Posterior vena cava (tissue), 2 donors: ENCODE measurements at regions not wholly inside any gene's neighbourhood (a gene's known extent, or its start where the extent isn't known, plus 50 kb on each side); places are given as distances from the start of the nearest gene placed in this dataset.

Source experiments
- DNase-seq: peaks from one replicate; pipeline ENCODE4 v3.0.0-alpha.2; 2020; ENCODE audit warnings: low spot score
- intact Hi-C, 2 donors: fragments of 100-400 bp; cut with DNase I; formaldehyde crosslinking; loops; one replicate each; pipeline versions ENCODE4 v1.14.1 to v1.14.2; 2022 to 2023
- donor health status: DM: yes; HTN: yes; CAD: no.
- donor health status: DM: yes; HTN: yes; CAD: no.

DNA sequence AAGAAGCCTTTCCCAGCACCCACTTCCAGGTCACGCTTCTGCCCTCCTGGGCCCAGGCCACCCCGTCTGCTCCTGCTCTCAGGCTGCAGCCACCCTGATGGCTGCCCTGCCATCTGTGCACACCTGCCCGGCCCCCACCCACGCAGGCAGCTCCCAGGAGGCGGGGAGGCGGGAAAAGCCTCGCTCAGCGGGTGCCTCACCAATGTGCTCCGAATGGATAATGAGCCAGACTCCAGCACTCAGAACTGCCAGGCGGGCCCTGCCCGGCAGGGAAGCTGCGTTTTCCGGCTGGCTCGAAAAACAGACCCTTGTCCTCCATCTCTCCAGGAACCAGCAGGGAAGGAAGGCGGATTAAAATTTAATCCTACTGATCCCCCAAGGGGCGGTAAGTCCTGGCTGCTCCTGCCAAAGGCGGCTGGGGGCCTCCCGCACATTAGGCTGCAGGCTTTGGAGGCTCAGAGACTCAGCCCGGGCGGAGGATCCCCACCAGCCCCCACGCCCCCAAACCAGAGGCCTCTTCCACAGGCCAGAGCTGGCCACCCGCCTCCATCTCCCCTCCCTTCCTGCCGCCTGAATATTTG is 104.0 kb downstream of the NCOR2 start:
- intact Hi-C loops, result no loop called here
- no peak for DNase-seq

DNA sequence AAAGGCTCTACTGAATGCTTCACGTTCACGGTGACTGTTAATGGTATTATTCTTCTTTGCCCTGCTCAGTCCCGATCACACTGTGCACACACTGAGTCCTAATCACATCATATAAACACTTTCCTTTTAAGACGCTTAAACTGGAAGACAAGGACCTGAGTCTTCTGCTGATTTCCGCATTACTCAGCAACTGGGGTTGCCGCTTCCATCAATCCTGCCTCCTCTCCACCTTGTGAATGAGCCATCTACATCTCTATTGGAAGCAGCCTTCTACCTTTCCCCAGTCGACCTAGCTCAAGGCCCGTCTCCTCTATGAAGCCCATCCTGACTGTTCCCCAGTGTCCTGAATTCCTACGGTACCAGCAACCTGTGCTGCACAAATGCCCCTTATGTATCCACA is 104.7 kb downstream of the NCOR2 start:
- no peak for DNase-seq
- intact Hi-C loops, result no loop called here

DNA sequence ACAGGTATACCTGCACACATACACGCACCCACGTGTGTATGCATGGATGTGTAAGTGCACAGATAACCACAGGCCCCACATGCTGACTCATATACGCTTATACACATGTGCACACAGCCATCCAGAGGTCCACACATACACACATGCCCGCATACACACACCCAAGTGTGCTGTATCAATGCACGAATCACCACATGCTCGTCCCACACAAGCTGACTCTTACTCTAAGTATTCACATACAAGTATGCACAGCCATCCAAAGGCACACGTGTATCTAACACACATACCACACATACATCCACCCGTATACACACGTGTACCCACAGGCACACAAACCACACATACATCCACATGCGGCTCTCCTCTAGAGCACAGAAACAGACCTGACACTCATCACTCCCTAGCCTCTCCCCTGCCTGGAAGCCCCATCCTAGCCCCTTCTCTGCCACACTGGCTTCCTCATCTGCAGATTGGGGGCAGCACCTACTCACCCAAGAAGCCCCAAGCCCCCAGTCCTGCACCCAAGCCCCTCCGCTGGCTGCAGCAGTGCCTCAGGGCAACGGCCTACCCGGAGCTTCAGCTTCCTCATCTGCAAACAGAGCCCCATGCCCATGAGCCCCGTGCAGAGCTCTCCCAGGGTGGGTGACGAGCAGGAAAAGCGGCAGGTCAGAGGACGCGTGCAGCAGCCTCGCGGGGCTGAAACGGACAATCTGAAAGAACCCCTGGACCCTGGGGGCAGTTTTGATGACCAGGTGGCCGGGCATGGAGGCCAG is 105.4 kb downstream of the NCOR2 start:
- no peak for DNase-seq
- intact Hi-C loops, result no loop called here

DNA sequence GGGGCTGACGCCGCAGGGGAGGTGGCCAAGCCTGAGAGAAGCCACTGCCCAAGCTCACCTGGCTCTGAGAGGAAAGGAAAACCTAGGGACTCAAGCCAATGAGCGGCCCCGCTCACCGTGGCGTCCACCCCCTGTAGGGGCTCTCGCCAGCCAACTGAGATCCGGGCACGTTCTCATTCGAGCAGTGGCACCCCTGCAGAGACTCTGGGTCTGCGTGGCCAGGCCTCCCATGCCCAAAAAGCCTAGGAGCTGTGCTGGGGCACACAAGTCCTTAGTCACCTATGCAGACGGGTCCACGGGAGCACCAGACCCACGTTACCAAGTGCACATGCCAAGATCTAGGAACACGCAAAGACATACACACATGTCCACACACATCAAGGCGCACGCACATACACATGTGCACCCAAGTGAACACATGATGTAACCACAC is 106.2 kb downstream of the NCOR2 start:
- intact Hi-C loops, result no loop called here

GRCh38 chr12:124460771-124461170 is 106.6 kb downstream of the NCOR2 start:
- no peak for DNase-seq

More for the DNA sequence above, 106.2 kb downstream of the NCOR2 start:
- DNase-seq, result no peak

DNA sequence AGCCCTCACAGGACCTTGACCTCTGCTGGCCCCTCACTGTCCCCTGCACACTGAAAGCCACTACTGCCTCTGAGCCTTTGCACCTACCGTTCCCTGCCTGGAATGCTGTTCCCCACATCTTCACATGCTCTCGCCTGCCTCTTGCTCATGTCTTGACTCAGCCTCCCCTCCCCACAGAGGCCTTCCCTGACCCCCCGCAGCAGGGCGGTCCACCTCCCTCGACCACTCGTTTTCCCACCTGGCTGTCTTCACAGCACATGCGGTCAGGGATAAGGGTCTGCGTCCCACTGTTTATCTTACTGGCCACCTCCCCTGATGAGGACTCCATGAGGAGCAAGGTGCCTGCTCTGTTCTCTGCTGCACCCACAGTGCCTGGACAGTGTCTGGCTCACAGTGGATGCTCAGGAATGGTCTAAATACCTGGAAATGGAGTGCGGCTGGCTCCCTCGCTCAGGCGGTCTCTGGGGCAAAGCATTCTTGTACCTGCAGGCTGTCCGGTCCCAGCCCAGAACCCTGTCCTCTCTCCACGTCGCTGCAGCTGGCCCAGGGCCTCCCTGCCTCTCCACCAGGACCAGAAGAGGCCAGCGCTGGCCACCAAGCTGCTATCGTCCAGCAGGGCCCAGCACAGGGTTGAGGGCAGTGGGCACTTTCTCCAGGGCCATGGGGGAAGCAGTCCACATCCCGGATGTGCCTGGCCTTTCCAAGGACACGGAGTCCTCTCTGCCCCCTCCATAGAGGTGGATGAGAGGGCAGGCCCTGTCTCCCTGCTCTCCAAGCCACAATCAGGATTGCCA is 107.4 kb downstream of the NCOR2 start:
- no peak for DNase-seq
- intact Hi-C loops, result loop anchor here in 1 of 2 donors (5.0 kb wide), 1 partner anchor 57 kb away; no protein-coding TSS in a partner anchor

More at GRCh38 chr12:124460771-124461170, 106.6 kb downstream of the NCOR2 start:
- intact Hi-C loops, result no loop called here

GRCh38 chr12:124458992-124459851 is 108.2 kb downstream of the NCOR2 start:
- intact Hi-C loops, result loop anchor here in 1 of 2 donors (5.0 kb wide), 1 partner anchor 58 kb away; no protein-coding TSS in a partner anchor
- DNase-seq, result no peak

- intact Hi-C loops, result loop anchor here in 1 of 2 donors (5.0 kb wide), 1 partner anchor 59 kb away; no protein-coding TSS in a partner anchor
- no peak for DNase-seq
These were observed 109.0 kb downstream of the NCOR2 start for GRCh38 chr12:124458220-124458991.

DNA sequence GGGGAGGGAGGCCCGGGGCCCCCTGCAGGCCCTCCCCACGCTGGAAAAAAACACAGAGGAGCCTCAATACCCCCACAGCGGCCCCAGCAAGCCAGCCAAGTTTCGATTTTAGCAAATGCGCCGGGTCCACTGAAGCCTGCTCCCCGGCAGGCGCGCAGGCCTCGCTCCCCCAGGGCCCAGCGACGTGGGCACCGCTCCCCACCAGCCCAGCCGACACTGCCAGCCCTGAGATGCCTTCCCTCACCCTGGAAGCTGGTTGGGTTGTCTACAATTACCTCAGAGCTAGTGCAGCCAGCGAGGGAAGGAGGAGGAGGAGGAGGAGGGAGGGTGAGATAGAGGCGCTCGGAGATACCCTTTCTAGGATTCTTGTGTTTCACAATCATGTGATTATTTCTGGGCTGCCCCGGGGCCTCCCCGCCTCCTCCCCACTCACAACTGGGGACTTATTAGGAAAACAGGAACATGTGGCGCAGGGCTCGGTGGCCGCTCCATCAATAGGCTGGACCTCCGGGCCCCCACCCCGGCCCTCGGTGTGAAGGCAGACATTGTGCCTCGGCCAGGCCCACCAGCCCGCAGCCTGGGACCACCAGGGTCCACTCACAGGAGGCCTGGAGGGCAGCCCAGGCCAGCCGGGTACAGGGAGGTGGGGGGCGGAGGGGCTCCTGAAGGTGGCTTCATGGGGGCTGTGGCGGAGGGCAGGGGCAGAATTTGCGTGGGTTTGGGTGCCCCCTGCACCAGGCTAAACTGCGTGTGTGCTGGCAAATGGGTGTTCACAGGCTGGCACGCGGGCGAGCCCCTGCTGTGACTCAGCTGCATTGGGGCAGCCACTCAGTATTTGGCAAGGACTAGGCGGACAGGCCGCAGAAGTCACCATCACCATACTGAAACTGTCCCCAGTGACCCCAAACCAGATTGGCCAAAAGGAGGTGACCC is 109.9 kb downstream of the NCOR2 start:
- intact Hi-C loops, result loop anchor here in 1 of 2 donors (5.0 kb wide), 1 partner anchor 60 kb away; no protein-coding TSS in a partner anchor
- DNase-seq, result peak; percentile 94

DNA sequence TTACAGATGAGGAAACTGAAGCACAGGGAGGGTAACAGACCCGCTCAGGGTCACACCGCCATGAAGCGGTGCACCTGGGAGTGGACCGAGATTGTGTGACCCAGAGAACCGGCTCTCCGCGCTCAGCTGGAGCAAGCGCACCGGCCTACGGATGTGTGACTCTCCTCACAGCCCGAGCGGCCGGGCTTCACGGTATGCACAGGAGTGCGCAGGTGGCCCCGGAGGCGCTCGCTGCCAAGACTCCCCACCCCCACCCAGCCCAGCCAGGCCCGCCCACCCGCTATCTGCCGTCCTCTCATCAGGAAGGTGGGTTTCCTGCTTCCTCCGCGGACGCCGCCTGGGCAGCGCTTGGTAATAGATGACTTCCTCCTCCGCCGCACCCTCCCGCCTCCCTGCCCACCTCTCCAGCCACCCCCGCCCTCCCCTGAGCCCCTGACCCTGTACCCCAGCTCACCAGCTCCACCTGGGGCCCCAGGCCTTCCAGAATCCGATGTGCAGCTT is 110.7 kb downstream of the NCOR2 start:
- DNase-seq, result no peak
- intact Hi-C loops, result loop anchor here in 1 of 2 donors (5.0 kb wide), 1 partner anchor 61 kb away; no protein-coding TSS in a partner anchor

GRCh38 chr12:124456133-124456651 is 111.2 kb downstream of the NCOR2 start:
- DNase-seq, result no peak
- intact Hi-C loops, result loop anchor here in 1 of 2 donors (5.0 kb wide), 1 partner anchor 61 kb away; no protein-coding TSS in a partner anchor

- intact Hi-C loops, result loop anchor here (2.0 to 5.0 kb wide), 2 partner anchors 15 to 62 kb away; no protein-coding TSS in a partner anchor
- no peak for DNase-seq
These were observed 112.1 kb downstream of the NCOR2 start for GRCh38 chr12:124455336-124455735.

- no peak for DNase-seq
- intact Hi-C loops, result loop anchor here (2.0 to 5.0 kb wide), 2 partner anchors 14 to 63 kb away; no protein-coding TSS in a partner anchor
These were observed 112.7 kb downstream of the NCOR2 start for GRCh38 chr12:124454735-124455134.

DNA sequence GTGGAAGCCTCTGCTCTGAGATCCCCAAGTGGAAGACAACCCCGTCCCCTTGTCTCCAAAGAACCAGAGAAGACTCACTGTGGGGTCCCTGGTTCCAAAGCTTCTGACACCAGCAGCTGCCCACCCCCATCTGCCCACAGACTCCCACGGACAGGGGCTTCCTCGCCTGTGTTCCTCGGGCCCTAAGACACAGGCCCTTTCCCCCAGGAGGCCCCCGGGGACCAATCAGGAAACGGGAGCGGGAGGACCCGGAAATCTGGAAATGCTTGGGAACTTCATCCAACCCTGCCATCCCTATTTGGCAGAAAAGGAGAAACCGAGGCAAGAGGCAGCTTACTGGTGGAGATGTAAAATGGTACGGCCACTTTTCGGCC is 113.1 kb downstream of the NCOR2 start:
- DNase-seq, result no peak
- intact Hi-C loops, result loop anchor here in 1 of 2 donors (2.0 kb wide), 1 partner anchor 14 kb away; no protein-coding TSS in a partner anchor

DNA sequence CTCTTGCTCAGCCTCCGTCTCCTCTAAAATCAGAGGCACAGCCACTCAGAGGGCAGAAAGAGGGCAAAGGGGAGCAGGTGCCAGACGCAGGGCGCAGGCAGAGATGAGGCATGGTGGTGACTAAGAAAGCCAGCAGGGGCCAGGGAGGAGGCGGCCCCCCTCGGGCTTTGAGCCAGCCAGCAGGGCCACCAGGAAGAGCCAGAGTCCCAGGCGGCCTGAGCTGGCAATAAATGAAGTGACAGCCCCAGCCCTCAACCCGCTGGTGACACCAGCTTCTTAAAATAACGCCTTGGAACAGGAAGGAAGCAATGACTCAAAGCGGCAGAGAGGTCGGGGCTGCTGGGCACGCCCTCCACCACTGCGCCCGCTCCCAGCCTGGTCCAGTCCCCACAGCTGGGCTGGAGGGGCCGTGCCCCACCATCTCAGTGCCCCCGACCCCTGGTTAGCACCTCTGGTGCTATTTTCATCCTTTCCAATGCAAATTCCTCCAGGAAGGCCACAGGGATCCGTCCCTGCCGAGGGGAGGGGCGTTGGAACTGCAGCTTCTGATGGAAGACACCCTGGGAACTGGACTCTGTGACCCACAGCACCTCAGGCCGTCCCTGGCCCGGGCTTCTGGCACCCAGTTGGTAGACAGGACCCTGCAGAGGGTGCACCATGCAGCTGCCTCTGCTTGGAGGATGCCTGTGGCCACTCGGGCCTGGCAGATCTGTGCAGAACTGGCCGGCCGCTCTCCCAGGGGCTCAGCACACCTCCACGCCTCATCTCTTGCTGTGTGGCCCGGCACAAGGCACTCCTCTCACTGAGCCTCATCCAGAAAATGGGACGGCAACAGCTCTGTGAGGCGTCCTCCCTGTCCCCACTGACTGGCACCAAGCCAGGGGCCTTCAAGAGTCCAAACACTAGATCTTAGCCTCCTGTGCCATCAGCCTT is 113.7 kb downstream of the NCOR2 start:
- intact Hi-C loops, result loop anchor here in 1 of 2 donors (2.0 kb wide), 1 partner anchor 13 kb away; no protein-coding TSS in a partner anchor
- peak; percentile 96 for DNase-seq
